ENCODE measurements at regions not wholly inside any gene's neighbourhood (a gene's known extent, or its start where the extent isn't known, plus 50 kb on each side); places are given as distances from the start of the nearest gene placed in this dataset.
"Not testable (repeated sequence)": the region's sequence is repeated elsewhere in the genome, so short reads cannot be mapped to it uniquely, and the experiment has no call there.

DNA sequence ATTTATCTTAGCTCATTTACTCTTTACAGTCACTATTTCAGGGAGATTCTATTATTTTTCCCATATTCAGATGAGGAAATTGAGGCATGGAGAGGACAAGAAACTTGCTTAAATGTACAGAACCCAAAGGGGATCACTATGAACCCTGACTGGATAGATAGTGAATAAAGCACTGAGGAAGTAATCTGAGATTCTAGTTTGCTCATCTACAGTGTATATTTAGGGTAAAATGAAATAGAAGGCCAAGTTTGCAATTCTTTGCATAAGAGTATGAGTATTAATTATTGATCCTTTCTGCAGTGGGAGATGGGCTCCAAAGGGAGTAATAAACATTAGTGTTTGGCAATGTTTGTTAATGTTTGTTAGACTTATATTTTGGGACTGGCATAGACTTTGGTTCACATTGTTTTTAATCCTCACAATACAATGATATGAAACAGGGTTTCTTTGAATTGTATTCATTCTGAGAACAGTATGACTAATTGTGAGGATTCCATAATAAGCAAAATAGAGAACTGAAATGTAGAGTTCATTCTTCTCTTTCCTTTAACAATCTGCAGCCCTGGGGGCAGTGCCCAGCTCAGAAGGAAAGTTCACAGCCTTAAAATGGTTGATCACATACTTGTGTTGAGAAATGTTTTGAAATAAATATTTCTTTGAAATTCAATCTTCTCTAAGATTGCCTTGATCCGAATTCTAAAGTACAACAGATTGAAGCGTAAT lies 131.0 kb upstream of the ZNF804B start:
- no peak for DNase-seq
- in situ Hi-C loops (cut with MboI; ENCODE audit: low pct_unique_long_range_greater_than_20kb, low sequenced_read_pairs) = no loop called here

GRCh38 chr7:88617185-88617584 lies 142.3 kb upstream of the ZNF804B start:
- DNase-seq = no peak
- in situ Hi-C loops (cut with MboI; ENCODE audit: low pct_unique_long_range_greater_than_20kb, low sequenced_read_pairs) = no loop called here

- DNase-seq = no peak
- in situ Hi-C loops (cut with MboI; ENCODE audit: low pct_unique_long_range_greater_than_20kb, low sequenced_read_pairs) = no loop called here
These were observed 144.2 kb upstream of the ZNF804B start for GRCh38 chr7:88615336-88615735.

- DNase-seq = no peak
- in situ Hi-C loops (cut with MboI; ENCODE audit: low pct_unique_long_range_greater_than_20kb, low sequenced_read_pairs) = no loop called here
These were observed 144.8 kb upstream of the ZNF804B start for GRCh38 chr7:88614736-88615135.

DNA sequence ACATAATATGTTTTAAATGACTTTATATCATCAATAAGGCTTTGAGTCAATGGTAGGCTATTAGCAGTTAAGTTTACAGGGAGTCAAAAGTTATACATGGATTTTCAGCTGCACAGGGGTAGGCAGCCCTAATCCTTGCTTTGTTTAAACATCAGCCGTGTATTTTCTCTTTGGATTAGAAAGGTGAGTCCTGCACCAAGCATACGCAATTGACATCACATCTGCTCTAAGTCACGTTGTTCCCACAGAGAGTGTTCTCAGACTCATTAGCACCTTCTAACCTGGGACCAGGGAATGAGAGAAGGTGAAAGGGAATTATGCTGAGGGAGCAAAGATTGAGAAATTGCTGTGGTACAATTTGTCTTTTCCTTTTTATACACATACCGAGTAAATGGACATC lies 148.6 kb upstream of the ZNF804B start:
- in situ Hi-C loops (cut with MboI; ENCODE audit: low pct_unique_long_range_greater_than_20kb, low sequenced_read_pairs) = no loop called here
- no peak for DNase-seq

- no peak for DNase-seq
- in situ Hi-C loops (cut with MboI; ENCODE audit: low pct_unique_long_range_greater_than_20kb, low sequenced_read_pairs) = no loop called here
These were observed 158.8 kb upstream of the ZNF804B start for GRCh38 chr7:88600695-88601094.

- no peak for DNase-seq
- in situ Hi-C loops (cut with MboI; ENCODE audit: low pct_unique_long_range_greater_than_20kb, low sequenced_read_pairs) = no loop called here
These were observed 160.0 kb upstream of the ZNF804B start for GRCh38 chr7:88599528-88599927.

DNA sequence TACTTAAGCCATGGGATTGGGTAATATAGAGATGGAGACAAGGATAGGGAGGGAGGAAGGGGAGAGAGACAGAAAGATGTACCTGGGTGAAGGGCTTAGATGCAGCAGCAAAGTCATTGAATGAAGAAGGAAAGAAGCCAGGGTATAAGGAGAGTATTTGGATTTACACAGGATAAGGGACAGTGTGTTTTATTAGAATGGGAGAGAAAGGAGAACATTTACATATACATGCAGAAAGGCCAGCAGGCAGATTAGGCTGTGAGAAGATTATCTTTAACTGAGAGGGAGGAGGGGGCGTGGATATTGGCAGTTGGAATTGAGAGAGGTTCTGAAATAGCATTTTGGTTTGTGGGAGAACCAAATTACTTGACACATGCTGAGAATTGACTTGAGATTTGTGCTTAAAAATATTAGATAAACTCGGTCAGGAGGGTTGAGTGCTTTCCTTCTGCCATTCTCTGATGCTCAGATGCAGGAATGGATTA lies 161.5 kb upstream of the ZNF804B start:
- DNase-seq = no peak
- in situ Hi-C loops (cut with MboI; ENCODE audit: low pct_unique_long_range_greater_than_20kb, low sequenced_read_pairs) = no loop called here

GRCh38 chr7:88590963-88591362 lies 168.5 kb upstream of the ZNF804B start:
- in situ Hi-C loops (cut with MboI; ENCODE audit: low pct_unique_long_range_greater_than_20kb, low sequenced_read_pairs) = no loop called here
- DNase-seq = no peak

DNA sequence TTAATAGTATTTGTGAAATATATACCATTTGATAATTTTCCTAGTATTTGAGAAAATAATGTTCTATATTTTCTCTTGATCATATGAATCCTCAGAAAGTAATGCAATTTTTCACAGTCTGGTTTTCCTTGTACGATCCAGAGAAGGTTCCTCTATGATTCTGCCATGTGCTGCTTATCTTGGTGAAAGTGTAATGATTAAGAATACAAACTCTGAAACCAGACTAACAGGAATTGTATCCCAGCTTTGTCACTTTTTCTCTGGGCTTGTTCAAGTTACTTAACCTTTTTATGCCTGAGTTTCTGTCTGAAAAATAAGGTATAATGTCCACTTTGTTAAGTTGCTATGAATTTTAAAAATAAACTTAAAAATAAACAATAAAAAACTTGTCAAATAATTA lies 169.6 kb upstream of the ZNF804B start:
- DNase-seq = no peak
- in situ Hi-C loops (cut with MboI; ENCODE audit: low pct_unique_long_range_greater_than_20kb, low sequenced_read_pairs) = no loop called here

GRCh38 chr7:88586890-88587289 lies 172.6 kb upstream of the ZNF804B start:
- in situ Hi-C loops (cut with MboI; ENCODE audit: low pct_unique_long_range_greater_than_20kb, low sequenced_read_pairs) = no loop called here
- no peak for DNase-seq

- in situ Hi-C loops (cut with MboI; ENCODE audit: low pct_unique_long_range_greater_than_20kb, low sequenced_read_pairs) = no loop called here
These were observed 173.3 kb upstream of the ZNF804B start for GRCh38 chr7:88586219-88586618.

DNA sequence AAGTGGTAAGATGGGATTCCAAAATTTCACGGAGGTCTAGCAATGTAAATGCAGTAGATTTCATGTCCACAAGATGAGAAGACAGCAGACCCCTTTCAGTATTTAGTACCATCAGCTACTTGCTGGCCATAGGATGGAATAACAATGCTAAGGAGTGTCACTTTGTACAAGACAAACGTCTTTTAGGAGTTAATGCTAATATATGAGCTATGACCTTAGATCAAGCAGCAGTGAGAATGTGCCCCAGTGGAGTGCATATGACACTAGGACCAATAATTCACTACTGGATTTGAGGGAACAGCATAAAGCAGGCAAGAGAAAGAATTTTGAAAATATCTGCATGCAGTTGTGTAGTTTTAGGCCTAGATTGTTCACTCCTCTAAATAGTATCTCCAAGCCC lies 182.8 kb upstream of the ZNF804B start:
- DNase-seq = no peak
- in situ Hi-C loops (cut with MboI; ENCODE audit: low pct_unique_long_range_greater_than_20kb, low sequenced_read_pairs) = no loop called here

More at GRCh38 chr7:88586219-88586618, 173.3 kb upstream of the ZNF804B start:
- no peak for DNase-seq

GRCh38 chr7:88566162-88566729 lies 193.3 kb upstream of the ZNF804B start:
- DNase-seq = no peak
- in situ Hi-C loops (cut with MboI; ENCODE audit: low pct_unique_long_range_greater_than_20kb, low sequenced_read_pairs) = no loop called here

DNA sequence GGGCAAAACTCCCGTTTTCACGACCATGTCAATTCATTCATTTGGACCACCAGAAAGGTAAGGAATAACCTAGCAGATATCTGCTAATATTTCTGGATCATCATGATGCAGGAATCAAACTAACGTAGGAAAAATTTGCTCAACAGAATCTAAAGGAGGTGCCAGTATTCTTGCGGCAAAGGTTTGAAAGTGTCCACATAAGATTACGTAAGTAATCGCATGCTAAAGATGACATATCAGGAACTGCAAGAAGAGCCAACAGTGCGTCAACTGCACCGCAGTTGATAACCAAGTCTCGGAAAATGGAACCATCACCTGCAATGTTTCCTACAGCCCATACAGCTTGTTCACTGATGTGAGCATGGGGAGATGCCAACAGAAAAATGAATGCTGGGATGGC lies 194.1 kb upstream of the ZNF804B start:
- DNase-seq = no peak
- in situ Hi-C loops (cut with MboI; ENCODE audit: low pct_unique_long_range_greater_than_20kb, low sequenced_read_pairs) = no loop called here

DNA sequence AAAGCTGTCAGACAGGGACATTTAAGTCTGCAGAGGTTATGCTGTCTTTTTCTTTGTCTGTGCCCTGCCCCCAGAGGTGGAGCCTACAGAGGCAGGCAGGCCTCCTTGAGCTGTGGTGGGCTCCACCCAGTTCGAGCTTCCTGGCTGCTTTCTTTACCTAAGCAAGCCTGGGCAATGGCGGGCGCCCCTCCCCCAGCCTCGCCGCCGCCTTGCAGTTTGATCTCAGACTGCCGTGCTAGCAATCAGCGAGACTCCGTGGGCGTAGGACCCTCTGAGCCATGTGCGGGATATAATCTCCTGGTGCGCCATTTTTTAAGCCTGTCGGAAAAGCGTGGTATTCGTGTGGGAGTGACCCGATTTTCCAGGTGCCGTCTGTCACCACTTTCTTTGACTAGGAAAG lies 203.1 kb upstream of the ZNF804B start:
- in situ Hi-C loops (cut with MboI; ENCODE audit: low pct_unique_long_range_greater_than_20kb, low sequenced_read_pairs); DNase-seq: not testable (repeated sequence)

- in situ Hi-C loops (cut with MboI; ENCODE audit: low pct_unique_long_range_greater_than_20kb, low sequenced_read_pairs) = not testable (repeated sequence)
These were observed 204.7 kb upstream of the ZNF804B start for GRCh38 chr7:88554847-88555246.

GRCh38 chr7:88548399-88548798 lies 211.1 kb upstream of the ZNF804B start:
- DNase-seq = no peak
- in situ Hi-C loops (cut with MboI; ENCODE audit: low pct_unique_long_range_greater_than_20kb, low sequenced_read_pairs) = no loop called here

More at GRCh38 chr7:88554847-88555246, 204.7 kb upstream of the ZNF804B start:
- not testable (repeated sequence) for DNase-seq

DNA sequence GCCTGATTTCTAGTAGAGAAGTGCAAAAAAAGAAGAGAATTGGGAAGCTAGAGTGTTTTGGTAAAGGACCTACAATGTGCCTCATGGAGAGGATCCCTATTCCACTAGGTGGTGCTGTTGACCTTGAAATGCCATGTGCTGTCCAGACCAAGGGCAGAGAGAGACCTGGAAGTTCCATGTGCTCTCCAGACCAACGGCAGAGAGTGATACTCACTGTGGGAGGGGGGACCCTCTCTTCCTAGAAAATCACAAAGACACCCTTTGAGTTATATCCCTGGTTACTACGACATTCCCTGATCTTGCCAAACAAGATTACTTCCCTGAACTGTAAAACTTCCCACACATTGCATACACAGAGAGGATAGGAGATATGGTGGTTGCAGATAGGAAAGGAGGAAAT lies 212.7 kb upstream of the ZNF804B start:
- in situ Hi-C loops (cut with MboI; ENCODE audit: low pct_unique_long_range_greater_than_20kb, low sequenced_read_pairs) = no loop called here
- peak; percentile 70 for DNase-seq

- DNase-seq = no peak
- in situ Hi-C loops (cut with MboI; ENCODE audit: low pct_unique_long_range_greater_than_20kb, low sequenced_read_pairs) = no loop called here
These were observed 213.8 kb upstream of the ZNF804B start for GRCh38 chr7:88545663-88546062.

- in situ Hi-C loops (cut with MboI; ENCODE audit: low pct_unique_long_range_greater_than_20kb, low sequenced_read_pairs) = no loop called here
These were observed 219.5 kb upstream of the ZNF804B start for GRCh38 chr7:88540012-88540411.

More at GRCh38 chr7:88540012-88540411, 219.5 kb upstream of the ZNF804B start:
- no peak for DNase-seq
